ENCODE measurements at regions not wholly inside any gene's neighbourhood (a gene's known extent, or its start where the extent isn't known, plus 50 kb on each side); places are given as distances from the start of the nearest gene placed in this dataset.

GRCh38 chr1:5506634-5507033 is 485.6 kb downstream of the NPHP4 start:
- TF ChIP-seq EZH2 (IDR thresholded peaks at IDR 0.05; ENCODE audit: borderline replicate concordance, insufficient read depth, low read depth, low read length, poor library complexity, severe bottlenecking): no peak
- TF ChIP-seq, protein P1, sequence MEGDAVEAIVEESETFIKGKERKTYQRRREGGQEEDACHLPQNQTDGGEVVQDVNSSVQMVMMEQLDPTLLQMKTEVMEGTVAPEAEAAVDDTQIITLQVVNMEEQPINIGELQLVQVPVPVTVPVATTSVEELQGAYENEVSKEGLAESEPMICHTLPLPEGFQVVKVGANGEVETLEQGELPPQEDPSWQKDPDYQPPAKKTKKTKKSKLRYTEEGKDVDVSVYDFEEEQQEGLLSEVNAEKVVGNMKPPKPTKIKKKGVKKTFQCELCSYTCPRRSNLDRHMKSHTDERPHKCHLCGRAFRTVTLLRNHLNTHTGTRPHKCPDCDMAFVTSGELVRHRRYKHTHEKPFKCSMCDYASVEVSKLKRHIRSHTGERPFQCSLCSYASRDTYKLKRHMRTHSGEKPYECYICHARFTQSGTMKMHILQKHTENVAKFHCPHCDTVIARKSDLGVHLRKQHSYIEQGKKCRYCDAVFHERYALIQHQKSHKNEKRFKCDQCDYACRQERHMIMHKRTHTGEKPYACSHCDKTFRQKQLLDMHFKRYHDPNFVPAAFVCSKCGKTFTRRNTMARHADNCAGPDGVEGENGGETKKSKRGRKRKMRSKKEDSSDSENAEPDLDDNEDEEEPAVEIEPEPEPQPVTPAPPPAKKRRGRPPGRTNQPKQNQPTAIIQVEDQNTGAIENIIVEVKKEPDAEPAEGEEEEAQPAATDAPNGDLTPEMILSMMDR (IDR thresholded peaks at IDR 0.05): no peak
